Endothelial cell of umbilical vein (primary cell): ENCODE measurements at regions not wholly inside any gene's neighbourhood (a gene's known extent, or its start where the extent isn't known, plus 50 kb on each side); places are given as distances from the start of the nearest gene placed in this dataset.

Experiments used
- BruUV-seq: library from RNA; stranded (reverse); fragments of 400-500 nt; replicated peaks from 2 replicates; lab custom pipeline; 2021; lab: Mats Ljungman, UMichigan
- CTCF ChIA-PET: fragments of 300-600, 350-600 bp; sonication (Branson Sonifier 250); formaldehyde crosslinking; loops from one replicate; lab custom pipeline; 2021; ENCODE audit warnings: antibody characterized with exemption, inconsistent platforms; lab: Charles Lee
- POLR2A ChIA-PET: fragments of 300-600, 350-600 bp; sonication (Branson Sonifier 250); formaldehyde crosslinking; loops from one replicate; lab custom pipeline; 2021; ENCODE audit warnings: antibody characterized with exemption, inconsistent platforms; lab: Charles Lee
- DNase-seq: peaks from one replicate; pipeline ENCODE4 v3.0.0-alpha.2; 2011; ENCODE audit warnings: low read depth, low spot score
- FAIRE-seq: peaks from 2 replicates; lab custom pipeline; 2011; peaks lifted over from hg19 to GRCh38; lab: Jason Lieb, UNC
- H2AFZ ChIP-seq: 2 replicates; pipeline ENCODE4 v1.6.0; 2012; ENCODE audit warnings: low read depth, low read length, control low read depth, inconsistent platforms
- H3K27ac ChIP-seq: 2 replicates; pipeline ENCODE4 v1.5.1; 2011; ENCODE audit warnings: low read depth, mild to moderate bottlenecking, control low read depth, low read length, moderate library complexity; ENCODE audit not compliant: insufficient read depth
- H3K27me3 ChIP-seq, 2 experiments: 2 replicates each; pipeline versions ENCODE4 v1.6.0 to v1.6.1; 2011; ENCODE audit warnings: low read length in 2 of 2, mixed read lengths in 1 of 2; ENCODE audit not compliant: control insufficient read depth in 2 of 2, insufficient read depth in 2 of 2
- H3K36me3 ChIP-seq, 2 experiments: 2 replicates in 1 of 2; 3 replicates in 1 of 2; pipeline ENCODE4 v1.5.1; 2011; ENCODE audit warnings: low read length in 2 of 2, mild to moderate bottlenecking in 1 of 2, moderate library complexity in 1 of 2; ENCODE audit not compliant: control insufficient read depth in 2 of 2, insufficient read depth in 2 of 2; ENCODE audit errors: extremely low read depth in 1 of 2
- H3K4me1 ChIP-seq: 3 replicates; pipeline ENCODE4 v1.5.1; 2011; ENCODE audit warnings: mild to moderate bottlenecking, low read length; ENCODE audit not compliant: control insufficient read depth, insufficient read depth; ENCODE audit errors: extremely low read depth
- H3K4me2 ChIP-seq: 2 replicates; pipeline ENCODE4 v1.6.1; 2011; ENCODE audit warnings: low read length, control low read depth, mixed read lengths; ENCODE audit not compliant: insufficient read depth
- H3K4me3 ChIP-seq, 3 experiments: fragments of 200-600 bp in 1 of 3; sonication (generic), shearing (Covaris generic) in 1 of 3; replicated peaks in 1 of 3; 2 replicates each; pipeline ENCODE4 v1.5.1; 2011 to 2016; ENCODE audit warnings: control low read depth in 3 of 3, low read length in 3 of 3, mild to moderate bottlenecking in 2 of 3, inconsistent platforms in 1 of 3, low read depth in 1 of 3, moderate library complexity in 1 of 3; ENCODE audit not compliant: insufficient read depth in 1 of 3
- H3K79me2 ChIP-seq: 2 replicates; pipeline ENCODE4 v1.6.0; 2012; ENCODE audit warnings: low read length, inconsistent platforms; ENCODE audit not compliant: control insufficient read depth, insufficient read depth
- H3K9ac ChIP-seq: replicated peaks from 2 replicates; pipeline ENCODE3; 2011; ENCODE audit warnings: low read length, control low read depth; ENCODE audit not compliant: insufficient read depth; ENCODE audit errors: extremely low read depth
- H3K9me1 ChIP-seq: replicated peaks from 3 replicates; pipeline ENCODE4 v1.6.0; 2011; ENCODE audit warnings: mild to moderate bottlenecking, low read length; ENCODE audit not compliant: control insufficient read depth, insufficient read depth; ENCODE audit errors: extremely low read depth
- H3K9me3 ChIP-seq: replicated peaks from 2 replicates; pipeline ENCODE4 v1.5.1; 2012; ENCODE audit warnings: low read length, inconsistent platforms; ENCODE audit not compliant: control insufficient read depth, insufficient read depth
- H4K20me1 ChIP-seq: replicated peaks from 2 replicates; pipeline ENCODE3; 2011; ENCODE audit warnings: mild to moderate bottlenecking, low read length; ENCODE audit not compliant: control insufficient read depth, insufficient read depth; ENCODE audit errors: extremely low read depth
- EZH2 ChIP-seq: IDR thresholded peaks from 2 replicates; pipeline ENCODE4 v1.6.1; 2012; ENCODE audit warnings: borderline replicate concordance, low read depth, mild to moderate bottlenecking, moderate library complexity, low read length, inconsistent platforms; ENCODE audit not compliant: severe bottlenecking
- FOS ChIP-seq: IDR thresholded peaks from 2 replicates; pipeline ENCODE4 v1.6.1; 2011; ENCODE audit warnings: mild to moderate bottlenecking, low read length, moderate library complexity, borderline replicate concordance; ENCODE audit not compliant: insufficient read depth
- GATA2 ChIP-seq: IDR thresholded peaks from 2 replicates; pipeline ENCODE4 v1.7.0; 2011; ENCODE audit warnings: low read depth, mild to moderate bottlenecking, moderate library complexity, mixed read lengths, low read length; ENCODE audit not compliant: insufficient read length, insufficient read depth
- JUN ChIP-seq: IDR thresholded peaks from 2 replicates; pipeline ENCODE4 v1.6.1; 2011; ENCODE audit warnings: borderline replicate concordance, low read depth; ENCODE audit not compliant: insufficient read length, insufficient read depth
- MYC ChIP-seq: IDR thresholded peaks from one replicate; pipeline ENCODE4 v1.6.1; 2011; ENCODE audit warnings: mild to moderate bottlenecking, low read depth, low read length
- POLR2A ChIP-seq: IDR thresholded peaks from 2 replicates; pipeline ENCODE4 v1.6.1; 2012; ENCODE audit warnings: low read depth, mild to moderate bottlenecking, control low read depth, low read length
- POLR2AphosphoS5 ChIP-seq: IDR thresholded peaks from 2 replicates; pipeline ENCODE4 v1.6.1; 2012; ENCODE audit warnings: low read depth, mild to moderate bottlenecking, control low read depth, low read length, moderate library complexity; ENCODE audit not compliant: insufficient read depth
- dilution Hi-C: fragments of 300-500 bp; cut with MboI; formaldehyde crosslinking; loops from one replicate; pipeline ENCODE4 v1.15.0; 2019; ENCODE audit warnings: low sequenced_read_pairs; ENCODE audit not compliant: extremely low pct_ligation_motif_present
- intact Hi-C: fragments of 100-400 bp; cut with micrococcal nuclease; formaldehyde crosslinking; loops from one replicate; pipeline ENCODE4 v1.10.0; 2022
- TF ChIP-seq, protein P1 (sequence below), 2 donors: IDR thresholded peaks; 1 replicate in 1 of 2; 2 replicates in 1 of 2; pipeline ENCODE4 v1.5.1; 2011; ENCODE audit warnings: low read length in 2 of 2, mild to moderate bottlenecking in 2 of 2, moderate library complexity in 2 of 2, control low read depth in 1 of 2, inconsistent platforms in 1 of 2, low read depth in 1 of 2; ENCODE audit not compliant: insufficient read depth in 1 of 2; ENCODE audit errors: extremely low read depth in 1 of 2
- TF ChIP-seq, protein P2 (sequence below): IDR thresholded peaks from 2 replicates; pipeline ENCODE4 v1.6.1; 2011; ENCODE audit not compliant: insufficient read depth, insufficient read length

GRCh38 chr5:7072188-7072587 is 323.8 kb upstream of the ADCY2 start:
- Histone ChIP-seq H3K36me3 (no peaks in the 10 kb centered on the region), H3K27me3 (no peaks in the 10 kb centered on the region), H3K9me3 (no peaks in the 10 kb centered on the region), H3K4me1 (no peaks in the 10 kb centered on the region), H3K9me1 (no peaks in the 10 kb centered on the region), H4K20me1 (no peaks in the 10 kb centered on the region), H3K27ac (no peak overlapping the region), H3K9ac (no peak overlapping the region), H3K79me2 (no peaks in the 10 kb centered on the region), H2AFZ (no peak overlapping the region), H3K4me3 (no peak overlapping the region), H3K4me2 (no peak overlapping the region)
- FAIRE-seq (no peak), DNase-seq (no peak)
- dilution Hi-C loops (no loop called here), intact Hi-C loops (no loop called here)
- BruUV-seq = no TSS peak
- TF ChIP-seq, protein P1, sequence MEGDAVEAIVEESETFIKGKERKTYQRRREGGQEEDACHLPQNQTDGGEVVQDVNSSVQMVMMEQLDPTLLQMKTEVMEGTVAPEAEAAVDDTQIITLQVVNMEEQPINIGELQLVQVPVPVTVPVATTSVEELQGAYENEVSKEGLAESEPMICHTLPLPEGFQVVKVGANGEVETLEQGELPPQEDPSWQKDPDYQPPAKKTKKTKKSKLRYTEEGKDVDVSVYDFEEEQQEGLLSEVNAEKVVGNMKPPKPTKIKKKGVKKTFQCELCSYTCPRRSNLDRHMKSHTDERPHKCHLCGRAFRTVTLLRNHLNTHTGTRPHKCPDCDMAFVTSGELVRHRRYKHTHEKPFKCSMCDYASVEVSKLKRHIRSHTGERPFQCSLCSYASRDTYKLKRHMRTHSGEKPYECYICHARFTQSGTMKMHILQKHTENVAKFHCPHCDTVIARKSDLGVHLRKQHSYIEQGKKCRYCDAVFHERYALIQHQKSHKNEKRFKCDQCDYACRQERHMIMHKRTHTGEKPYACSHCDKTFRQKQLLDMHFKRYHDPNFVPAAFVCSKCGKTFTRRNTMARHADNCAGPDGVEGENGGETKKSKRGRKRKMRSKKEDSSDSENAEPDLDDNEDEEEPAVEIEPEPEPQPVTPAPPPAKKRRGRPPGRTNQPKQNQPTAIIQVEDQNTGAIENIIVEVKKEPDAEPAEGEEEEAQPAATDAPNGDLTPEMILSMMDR (IDR thresholded peaks at IDR 0.05; ENCODE audit: extremely low read depth in 1 of 2, insufficient read depth in 1 of 2, low read depth in 1 of 2, low read length in 2 of 2) = no peak
- TF ChIP-seq EZH2 = no peak
- TF ChIP-seq GATA2 = no peak
- TF ChIP-seq MYC = no peak
- TF ChIP-seq FOS = no peak
- TF ChIP-seq, protein P2, sequence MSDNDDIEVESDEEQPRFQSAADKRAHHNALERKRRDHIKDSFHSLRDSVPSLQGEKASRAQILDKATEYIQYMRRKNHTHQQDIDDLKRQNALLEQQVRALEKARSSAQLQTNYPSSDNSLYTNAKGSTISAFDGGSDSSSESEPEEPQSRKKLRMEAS = no peak
- no peak for TF ChIP-seq POLR2A
- TF ChIP-seq JUN = no peak
- no peak for TF ChIP-seq POLR2AphosphoS5
- ChIA-PET CTCF (no interaction called here), POLR2A (no interaction called here)
